Ishikawa (cell line): ENCODE measurements at regions not wholly inside any gene's neighbourhood (a gene's known extent, or its start where the extent isn't known, plus 50 kb on each side); places are given as distances from the start of the nearest gene placed in this dataset.

ENCODE experiments used
- CREB1 ChIP-seq: IDR thresholded peaks from 2 replicates; pipeline ENCODE4 v1.6.1; 2012; ENCODE audit warnings: low read depth
- EGR1 ChIP-seq: IDR thresholded peaks from 2 replicates; pipeline ENCODE4 v1.6.1; 2012
- EP300 ChIP-seq: IDR thresholded peaks from 2 replicates; pipeline ENCODE4 v1.6.1; 2012; ENCODE audit warnings: borderline replicate concordance
- FOXM1 ChIP-seq: IDR thresholded peaks from 2 replicates; pipeline ENCODE4 v1.6.1; 2012; ENCODE audit warnings: low read depth, borderline replicate concordance
- NFIC ChIP-seq: IDR thresholded peaks from 2 replicates; pipeline ENCODE4 v1.6.1; 2012
- RAD21 ChIP-seq: IDR thresholded peaks from 2 replicates; pipeline ENCODE4 v1.6.1; 2012; ENCODE audit warnings: low read depth
- REST ChIP-seq: IDR thresholded peaks from 2 replicates; pipeline ENCODE4 v1.6.1; 2012; ENCODE audit warnings: low read depth, mild to moderate bottlenecking
- TAF1 ChIP-seq: IDR thresholded peaks from 2 replicates; pipeline ENCODE4 v1.6.1; 2012; ENCODE audit warnings: low read depth, mild to moderate bottlenecking
- TCF12 ChIP-seq: IDR thresholded peaks from 2 replicates; pipeline ENCODE4 v1.6.1; 2012; ENCODE audit warnings: low read depth
- TEAD4 ChIP-seq: IDR thresholded peaks from 2 replicates; pipeline ENCODE4 v1.6.1; 2012
- USF1 ChIP-seq: IDR thresholded peaks from 2 replicates; pipeline ENCODE4 v1.6.1; 2012
- YY1 ChIP-seq: IDR thresholded peaks from 2 replicates; pipeline ENCODE4 v1.6.1; 2012; ENCODE audit warnings: low read depth
- ZBTB7A ChIP-seq: IDR thresholded peaks from 2 replicates; pipeline ENCODE4 v1.6.1; 2012; ENCODE audit warnings: low read depth
- TF ChIP-seq, protein P1 (sequence below): IDR thresholded peaks from 2 replicates; pipeline ENCODE4 v1.6.1; 2012

GRCh38 chr1:9471679-9472078 is 67.6 kb upstream of the SLC25A33 start:
- TF ChIP-seq EGR1, result no peak
- no peak for TF ChIP-seq EP300
- TF ChIP-seq TEAD4, result no peak
- TF ChIP-seq, protein P1, sequence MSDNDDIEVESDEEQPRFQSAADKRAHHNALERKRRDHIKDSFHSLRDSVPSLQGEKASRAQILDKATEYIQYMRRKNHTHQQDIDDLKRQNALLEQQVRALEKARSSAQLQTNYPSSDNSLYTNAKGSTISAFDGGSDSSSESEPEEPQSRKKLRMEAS, result no peak
- TF ChIP-seq YY1, result no peak
- no peak for TF ChIP-seq TAF1
- no peak for TF ChIP-seq RAD21
- TF ChIP-seq USF1, result no peak
- no peak for TF ChIP-seq REST
- TF ChIP-seq ZBTB7A, result no peak
- no peak for TF ChIP-seq FOXM1
- TF ChIP-seq CREB1, result no peak
- TF ChIP-seq TCF12, result no peak
- TF ChIP-seq NFIC, result no peak
